ENCODE measurements at regions not wholly inside any gene's neighbourhood (a gene's known extent, or its start where the extent isn't known, plus 50 kb on each side); places are given as distances from the start of the nearest gene placed in this dataset.

- no peak for TF ChIP-seq CTCF (IDR thresholded peaks at IDR 0.05; ENCODE audit: low read depth, low read length, missing control alignments)
Observed at GRCh38 chr1:229710746-229711145, 84.7 kb downstream of the URB2 start.

DNA sequence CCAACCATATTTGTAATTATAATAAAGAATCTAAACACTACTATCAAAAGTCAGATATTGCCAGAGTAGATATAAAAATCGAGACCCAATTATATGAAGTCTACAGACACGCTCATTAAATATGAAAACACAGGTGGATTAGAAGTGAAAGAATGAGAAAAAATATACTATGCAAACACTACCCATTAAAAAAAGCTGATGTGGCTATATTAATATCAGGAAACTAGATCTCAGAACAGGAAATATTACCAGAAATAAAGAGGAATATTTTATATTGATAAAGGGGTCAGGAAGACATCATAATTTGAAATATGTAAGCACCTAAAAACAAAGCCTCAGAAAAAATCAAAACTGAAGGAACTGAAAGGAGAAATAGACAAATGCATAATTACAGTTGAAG is 88.3 kb downstream of the URB2 start:
- no peak for DNase-seq (ENCODE audit: low read depth)
- TF ChIP-seq CTCF (IDR thresholded peaks at IDR 0.05; ENCODE audit: low read depth, low read length, missing control alignments): no peak
- no peak overlapping the region for H3K4me3 ChIP-seq (ENCODE audit: low read depth, low read length)

More at GRCh38 chr1:229710746-229711145, 84.7 kb downstream of the URB2 start:
- no peak for DNase-seq (ENCODE audit: low read depth)
- H3K4me3 ChIP-seq (ENCODE audit: low read depth, low read length): no peak overlapping the region

DNA sequence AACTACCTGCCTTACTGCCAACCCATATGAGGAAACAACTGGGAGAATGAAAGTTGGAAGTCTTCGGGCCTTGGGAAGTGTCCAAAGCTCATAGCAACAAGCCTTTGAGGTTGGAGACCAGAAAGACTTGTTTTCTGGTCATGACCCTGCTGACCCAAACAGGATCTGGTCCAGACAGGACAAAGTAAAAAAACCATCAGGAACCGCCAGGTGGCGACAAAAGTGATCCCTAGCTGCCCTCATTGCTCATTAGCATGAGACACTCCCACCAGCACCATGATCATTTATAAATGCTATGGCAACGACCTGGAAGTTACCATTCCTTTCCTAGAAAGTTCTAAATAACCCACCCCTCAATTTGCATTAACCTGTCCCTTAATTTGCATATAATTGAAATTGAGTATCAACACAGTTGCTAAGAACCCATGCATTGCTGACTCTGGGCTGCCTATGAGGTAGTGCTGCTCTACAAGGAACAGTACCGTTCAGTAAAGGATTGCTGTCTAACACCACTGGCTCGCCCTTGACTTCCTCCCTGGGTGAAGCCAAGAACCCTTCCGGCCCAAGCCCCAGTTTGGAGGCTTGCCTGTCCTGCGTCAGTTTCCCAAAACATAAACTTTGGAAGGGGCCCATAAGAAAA is 89.0 kb downstream of the URB2 start:
- peak; percentile 74 for TF ChIP-seq CTCF (IDR thresholded peaks at IDR 0.05; ENCODE audit: low read depth, low read length, missing control alignments)
- peak; percentile 7 for DNase-seq (ENCODE audit: low read depth)

DNA sequence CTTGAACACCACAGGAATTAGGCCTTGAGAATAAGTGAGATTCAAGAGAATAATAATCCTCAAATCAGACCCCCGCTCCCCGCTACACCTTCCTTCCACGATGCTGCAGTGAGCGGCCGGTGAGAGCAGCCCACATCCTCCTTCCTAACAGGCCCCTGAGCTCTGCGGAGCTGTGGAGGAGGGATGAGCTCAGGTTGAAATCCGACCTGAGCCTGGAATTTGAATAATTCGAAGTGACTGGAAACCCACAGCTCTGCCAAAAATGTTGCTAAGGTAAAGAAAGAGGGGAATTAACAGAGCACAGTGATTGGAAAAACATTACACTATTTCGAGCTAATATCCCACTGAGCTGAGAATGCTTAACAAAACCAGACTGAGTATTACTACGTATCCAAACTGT is 90.0 kb downstream of the URB2 start:
- DNase-seq (ENCODE audit: low read depth): no peak
- TF ChIP-seq CTCF (IDR thresholded peaks at IDR 0.05; ENCODE audit: low read depth, low read length, missing control alignments): no peak

More for the DNA sequence above, 89.0 kb downstream of the URB2 start:
- H3K4me3 ChIP-seq (ENCODE audit: low read depth, low read length): no peak overlapping the region

DNA sequence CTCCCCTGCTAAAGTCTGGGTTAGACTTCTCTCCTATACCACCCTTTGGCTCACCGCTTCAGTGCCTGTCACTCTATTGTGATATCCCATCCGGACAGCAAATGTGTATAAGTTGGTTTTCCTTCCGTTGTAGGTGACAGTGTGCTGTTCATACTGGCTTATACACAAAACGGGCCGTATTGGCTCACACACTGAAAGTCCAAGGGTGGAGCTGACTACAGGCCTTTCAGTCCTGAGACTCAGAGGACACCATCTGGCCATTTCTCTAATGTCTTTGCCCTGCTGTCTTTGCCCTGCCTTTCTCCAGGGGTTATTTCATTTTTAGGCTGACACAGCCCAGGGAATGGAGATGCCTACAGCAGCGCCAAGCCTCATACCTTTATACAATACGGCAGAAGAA is 90.7 kb downstream of the URB2 start:
- no peak overlapping the region for H3K4me3 ChIP-seq (ENCODE audit: low read depth, low read length)
- no peak for TF ChIP-seq CTCF (IDR thresholded peaks at IDR 0.05; ENCODE audit: low read depth, low read length, missing control alignments)
- DNase-seq (ENCODE audit: low read depth): no peak

More for the DNA sequence above, 90.0 kb downstream of the URB2 start:
- H3K4me3 ChIP-seq (ENCODE audit: low read depth, low read length): no peak overlapping the region

DNA sequence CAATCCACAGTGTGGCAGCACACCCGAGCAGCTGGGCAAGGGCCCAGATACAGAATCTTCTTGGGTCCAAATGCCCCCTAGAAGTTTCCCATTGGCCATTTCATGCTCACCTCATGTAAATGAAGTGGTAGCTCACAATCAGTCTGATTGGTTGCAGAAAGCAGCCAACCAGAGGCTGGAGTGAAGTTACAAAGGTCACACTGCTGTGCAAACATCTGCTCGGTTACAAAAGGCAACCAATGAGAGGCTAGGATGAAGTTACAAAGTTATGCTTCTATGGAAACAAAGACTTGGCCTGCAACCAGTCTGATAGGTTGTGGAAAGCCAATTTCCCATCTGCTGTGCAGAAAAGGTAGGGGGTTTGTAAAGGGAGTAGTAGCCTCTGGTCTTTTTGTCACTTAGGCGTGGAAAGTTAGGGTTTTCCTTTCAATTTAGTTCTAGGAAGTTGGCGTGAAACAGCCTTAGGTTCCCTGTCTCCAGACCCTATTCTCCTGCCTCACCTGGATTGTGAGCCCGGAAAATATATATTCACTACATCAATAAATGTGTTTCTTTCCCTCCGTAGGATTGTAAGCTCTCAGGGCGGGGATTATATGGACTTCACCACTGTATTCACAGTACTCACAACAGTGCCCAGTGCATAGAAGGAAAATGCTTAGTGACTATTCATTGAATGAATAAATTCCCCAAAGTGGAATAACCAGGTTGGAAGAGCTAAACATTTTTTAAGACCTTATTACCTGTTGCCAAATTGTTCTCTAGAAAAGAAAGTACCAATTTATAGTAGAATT is 91.9 kb downstream of the URB2 start:
- no peak overlapping the region for H3K4me3 ChIP-seq (ENCODE audit: low read depth, low read length)
- no peak for DNase-seq (ENCODE audit: low read depth)
- TF ChIP-seq CTCF (IDR thresholded peaks at IDR 0.05; ENCODE audit: low read depth, low read length, missing control alignments): no peak

Data from GM12864 (cell line).